H9 (cell line): ENCODE measurements at regions not wholly inside any gene's neighbourhood (a gene's known extent, or its start where the extent isn't known, plus 50 kb on each side); places are given as distances from the start of the nearest gene placed in this dataset.

ENCODE experiments used
- DNase-seq: peaks from one replicate; pipeline ENCODE4 v3.0.0-alpha.2; 2017
- H2AFZ ChIP-seq: one replicate; pipeline ENCODE4 v1.6.1; 2013; ENCODE audit warnings: mild to moderate bottlenecking, low read length, control low read depth, moderate library complexity
- H2AK5ac ChIP-seq: 2 replicates; pipeline ENCODE4 v1.6.1; 2013; ENCODE audit warnings: low read length, control low read depth, mixed read lengths; ENCODE audit not compliant: insufficient read length
- H2BK120ac ChIP-seq: one replicate; pipeline ENCODE4 v1.6.1; 2013; ENCODE audit warnings: low read depth, mild to moderate bottlenecking, low read length, control low read depth, inconsistent platforms; ENCODE audit not compliant: poor library complexity, severe bottlenecking
- H2BK12ac ChIP-seq: 2 replicates; pipeline ENCODE4 v1.6.1; 2013; ENCODE audit warnings: low read length, control low read depth, mixed read lengths, low read depth; ENCODE audit not compliant: insufficient read length
- H2BK15ac ChIP-seq: 2 replicates; pipeline ENCODE4 v1.6.1; 2013; ENCODE audit warnings: low read depth, low read length, control low read depth
- H2BK20ac ChIP-seq: one replicate; pipeline ENCODE4 v1.6.1; 2013; ENCODE audit warnings: low read depth, mild to moderate bottlenecking, low read length, control low read depth, inconsistent platforms; ENCODE audit not compliant: poor library complexity, severe bottlenecking
- H2BK5ac ChIP-seq: 2 replicates; pipeline ENCODE4 v1.6.1; 2013; ENCODE audit warnings: low read length, control low read depth, mixed read lengths; ENCODE audit not compliant: insufficient read length
- H3K14ac ChIP-seq: 2 replicates; pipeline ENCODE4 v1.6.1; 2013; ENCODE audit warnings: low read length, control low read depth; ENCODE audit not compliant: insufficient read depth
- H3K18ac ChIP-seq: 2 replicates; pipeline ENCODE4 v1.6.1; 2013; ENCODE audit warnings: low read depth, mild to moderate bottlenecking, mixed read lengths, low read length, control low read depth; ENCODE audit not compliant: insufficient read length
- H3K23ac ChIP-seq: 2 replicates; pipeline ENCODE4 v1.6.1; 2013; ENCODE audit warnings: low read length, control low read depth, mixed read lengths, low read depth; ENCODE audit not compliant: insufficient read length
- H3K23me2 ChIP-seq: 2 replicates; pipeline ENCODE4 v1.6.1; 2013; ENCODE audit warnings: low read depth, mild to moderate bottlenecking, mixed read lengths, low read length, control low read depth; ENCODE audit not compliant: insufficient read length, poor library complexity, severe bottlenecking
- H3K27ac ChIP-seq: 2 replicates; pipeline ENCODE4 v1.5.1; 2013; ENCODE audit warnings: low read length, control low read depth, mixed read lengths, low read depth; ENCODE audit not compliant: insufficient read length
- H3K27me3 ChIP-seq: 2 replicates; pipeline ENCODE4 v1.6.1; 2013; ENCODE audit warnings: low read length, control low read depth, inconsistent platforms; ENCODE audit not compliant: insufficient read depth
- H3K4ac ChIP-seq: 2 replicates; pipeline ENCODE4 v1.6.1; 2013; ENCODE audit warnings: low read depth, mild to moderate bottlenecking, control low read depth, inconsistent platforms, low read length, moderate library complexity
- H3K4me1 ChIP-seq: 2 replicates; pipeline ENCODE4 v1.6.1; 2013; ENCODE audit warnings: low read length, control low read depth, inconsistent platforms; ENCODE audit not compliant: insufficient read depth
- H3K4me2 ChIP-seq: 2 replicates; pipeline ENCODE4 v1.6.1; 2013; ENCODE audit warnings: low read length, control low read depth, mixed read lengths; ENCODE audit not compliant: insufficient read length, insufficient read depth
- H3K56ac ChIP-seq: 2 replicates; pipeline ENCODE4 v1.6.1; 2013; ENCODE audit warnings: low read depth, mild to moderate bottlenecking, mixed read lengths, low read length, control low read depth; ENCODE audit not compliant: insufficient read length
- H3K79me1 ChIP-seq: 2 replicates; pipeline ENCODE4 v1.6.1; 2013; ENCODE audit warnings: low read depth, mild to moderate bottlenecking, moderate library complexity, low read length, control low read depth, inconsistent platforms; ENCODE audit not compliant: insufficient read depth, poor library complexity, severe bottlenecking
- H3K79me2 ChIP-seq: 2 replicates; pipeline ENCODE4 v1.6.1; 2013; ENCODE audit warnings: low read length, control low read depth, inconsistent platforms; ENCODE audit not compliant: insufficient read depth
- H3K9ac ChIP-seq: 2 replicates; pipeline ENCODE4 v1.6.1; 2013; ENCODE audit warnings: low read length, control low read depth, mixed read lengths; ENCODE audit not compliant: insufficient read length; ENCODE audit errors: extremely low read depth
- H3K9me3 ChIP-seq: one replicate; pipeline ENCODE4 v1.6.1; 2013; ENCODE audit warnings: low read depth, low read length, inconsistent platforms; ENCODE audit not compliant: control insufficient read depth
- H3T11ph ChIP-seq: one replicate; pipeline ENCODE4 v1.6.1; 2013; ENCODE audit warnings: mild to moderate bottlenecking, low read length, control low read depth, inconsistent platforms
- H4K20me1 ChIP-seq: one replicate; pipeline ENCODE4 v1.6.1; 2013; ENCODE audit not compliant: control insufficient read depth, insufficient read length, insufficient read depth
- H4K5ac ChIP-seq: 2 replicates; pipeline ENCODE4 v1.6.1; 2013; ENCODE audit warnings: low read depth, mild to moderate bottlenecking, mixed read lengths, low read length, control low read depth; ENCODE audit not compliant: insufficient read length
- H4K8ac ChIP-seq: replicated peaks from 2 replicates; pipeline ENCODE4 v1.6.1; 2013; ENCODE audit warnings: low read length, control low read depth, mixed read lengths, low read depth; ENCODE audit not compliant: insufficient read length
- H4K91ac ChIP-seq: 2 replicates; pipeline ENCODE4 v1.6.1; 2013; ENCODE audit warnings: low read depth, mild to moderate bottlenecking, moderate library complexity, mixed read lengths, low read length, control low read depth; ENCODE audit not compliant: insufficient read length
- H3K27ac Mint-ChIP-seq, 3 experiments: 2 replicates in 2 of 3; 3 replicates in 1 of 3; pipeline ENCODE4 v1.8.0; 2020 to 2021; ENCODE audit warnings: mixed read lengths in 3 of 3, mild to moderate bottlenecking in 1 of 3, moderate library complexity in 1 of 3
- H3K27me3 Mint-ChIP-seq: 2 replicates; pipeline ENCODE4 v1.8.0; 2021; ENCODE audit warnings: low read depth, mild to moderate bottlenecking, moderate library complexity, mixed read lengths
- H3K36me3 Mint-ChIP-seq, 3 experiments: 2 replicates in 2 of 3; 3 replicates in 1 of 3; pipeline ENCODE4 v1.8.0; 2020 to 2021; ENCODE audit warnings: low read depth in 3 of 3, mixed read lengths in 3 of 3; ENCODE audit not compliant: insufficient read depth in 1 of 3
- H3K4me1 Mint-ChIP-seq, 2 experiments: 2 replicates each; pipeline ENCODE4 v1.8.0; 2020; ENCODE audit warnings: mixed read lengths in 2 of 2
- H3K4me3 Mint-ChIP-seq, 2 experiments: 2 replicates in 1 of 2; 3 replicates in 1 of 2; pipeline ENCODE4 v1.8.0; 2020 to 2021; ENCODE audit warnings: mild to moderate bottlenecking in 2 of 2, mixed read lengths in 2 of 2, moderate library complexity in 1 of 2
- H3K9me3 Mint-ChIP-seq, 2 experiments: 2 replicates in 1 of 2; 3 replicates in 1 of 2; pipeline ENCODE4 v1.8.0; 2020; ENCODE audit warnings: mild to moderate bottlenecking in 2 of 2, mixed read lengths in 2 of 2, moderate library complexity in 1 of 2
- WGBS: extraction: QIAGEN DNeasy Blood & Tissue Kit; methylation state at CpG from one replicate; pipeline ENCODE4 v1.1.7; 2013; ENCODE audit warnings: missing lambda C conversion rate, low lambda C conversion rate, mixed read lengths; ENCODE audit not compliant: insufficient read length; ENCODE audit errors: extremely low coverage; 5-methylcytosine and 5-hydroxymethylcytosine counted together
- TF ChIP-seq, protein P1 (sequence below): fragments of 200-600 bp; sonication (generic); conservative IDR thresholded peaks from 3 replicates; pipeline ENCODE4 v1.8.0; 2021; ENCODE audit warnings: antibody characterized with exemption, mild to moderate bottlenecking

DNA sequence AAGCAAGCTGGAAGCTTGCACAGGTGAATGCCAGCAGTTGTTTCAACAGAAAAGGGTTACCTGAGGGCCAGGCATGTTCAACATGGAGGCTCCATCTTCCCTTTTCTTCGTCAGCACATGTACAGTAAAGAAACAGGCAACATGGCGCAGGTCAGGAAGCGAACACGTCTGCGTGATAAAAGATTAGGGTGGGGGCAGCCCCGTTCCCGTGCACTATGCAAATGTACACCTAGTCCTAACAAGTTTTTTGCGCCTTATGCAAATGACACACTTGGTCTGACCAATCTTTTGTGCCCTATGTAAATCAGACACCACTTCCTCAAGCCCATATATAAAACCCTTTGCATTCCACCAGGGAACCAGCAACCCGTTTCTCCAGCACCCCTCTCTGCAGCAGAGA lies 452.1 kb upstream of the PTPRD start:
- H4K8ac ChIP-seq = no peak overlapping the region
- no peak for DNase-seq
- H2BK15ac ChIP-seq = no peak overlapping the region
- H3K27ac ChIP-seq = no peak overlapping the region
- TF ChIP-seq, protein P1, sequence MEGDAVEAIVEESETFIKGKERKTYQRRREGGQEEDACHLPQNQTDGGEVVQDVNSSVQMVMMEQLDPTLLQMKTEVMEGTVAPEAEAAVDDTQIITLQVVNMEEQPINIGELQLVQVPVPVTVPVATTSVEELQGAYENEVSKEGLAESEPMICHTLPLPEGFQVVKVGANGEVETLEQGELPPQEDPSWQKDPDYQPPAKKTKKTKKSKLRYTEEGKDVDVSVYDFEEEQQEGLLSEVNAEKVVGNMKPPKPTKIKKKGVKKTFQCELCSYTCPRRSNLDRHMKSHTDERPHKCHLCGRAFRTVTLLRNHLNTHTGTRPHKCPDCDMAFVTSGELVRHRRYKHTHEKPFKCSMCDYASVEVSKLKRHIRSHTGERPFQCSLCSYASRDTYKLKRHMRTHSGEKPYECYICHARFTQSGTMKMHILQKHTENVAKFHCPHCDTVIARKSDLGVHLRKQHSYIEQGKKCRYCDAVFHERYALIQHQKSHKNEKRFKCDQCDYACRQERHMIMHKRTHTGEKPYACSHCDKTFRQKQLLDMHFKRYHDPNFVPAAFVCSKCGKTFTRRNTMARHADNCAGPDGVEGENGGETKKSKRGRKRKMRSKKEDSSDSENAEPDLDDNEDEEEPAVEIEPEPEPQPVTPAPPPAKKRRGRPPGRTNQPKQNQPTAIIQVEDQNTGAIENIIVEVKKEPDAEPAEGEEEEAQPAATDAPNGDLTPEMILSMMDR = no peak
- no peak overlapping the region for H3K14ac ChIP-seq
- H3K18ac ChIP-seq = no peak overlapping the region
- no peak overlapping the region for H3K27ac Mint-ChIP-seq
- H2BK5ac ChIP-seq = no peak overlapping the region
- no peak overlapping the region for H2BK12ac ChIP-seq
- no peak overlapping the region for H3T11ph ChIP-seq
- H3K9me3 ChIP-seq = no peaks in the 10 kb centered on the region
- H3K79me1 ChIP-seq = no peaks in the 10 kb centered on the region
- no peak overlapping the region for H2BK20ac ChIP-seq
- H3K4ac ChIP-seq = no peak overlapping the region
- H4K20me1 ChIP-seq = no peaks in the 10 kb centered on the region
- H3K9me3 Mint-ChIP-seq = no peaks in the 10 kb centered on the region; a peak in 1 of 5 replicates
- no peak overlapping the region for H4K91ac ChIP-seq
- peaks cover 6 to 7% of the 10 kb centered on the region in 2 experiments for H3K4me1 Mint-ChIP-seq
- H4K5ac ChIP-seq = no peak overlapping the region
- no peak overlapping the region for H2BK120ac ChIP-seq
- no peak overlapping the region for H3K4me3 Mint-ChIP-seq
- no peak overlapping the region for H2AK5ac ChIP-seq
- no peaks in the 10 kb centered on the region for H3K27me3 ChIP-seq
- no peaks in the 10 kb centered on the region for H3K4me1 ChIP-seq
- H3K56ac ChIP-seq = no peak overlapping the region
- no peaks in the 10 kb centered on the region for H3K23me2 ChIP-seq
- no peak overlapping the region for H3K9ac ChIP-seq
- H3K27me3 Mint-ChIP-seq = no peaks in the 10 kb centered on the region
- H3K36me3 Mint-ChIP-seq = no peaks in the 10 kb centered on the region
- H3K4me2 ChIP-seq = no peak overlapping the region
- no peak overlapping the region for H3K23ac ChIP-seq
- WGBS = no CpG with 5 or more reads among the region's 9 CpGs
- H2AFZ ChIP-seq = no peak overlapping the region
- H3K79me2 ChIP-seq = no peaks in the 10 kb centered on the region
